ENCODE measurements at regions not wholly inside any gene's neighbourhood (a gene's known extent, or its start where the extent isn't known, plus 50 kb on each side); places are given as distances from the start of the nearest gene placed in this dataset.

- TF ChIP-seq CTCF (IDR thresholded peaks at IDR 0.05) (peak in 1 of 6 experiments; percentile 21), POLR2A (IDR thresholded peaks at IDR 0.05) (no peak)
These were observed 72.0 kb upstream of the DBX2 start for GRCh38 chr12:45122768-45123380.

Data from adrenal gland (tissue), 5 donors.